H1 (cell line): ENCODE measurements at regions not wholly inside any gene's neighbourhood (a gene's known extent, or its start where the extent isn't known, plus 50 kb on each side); places are given as distances from the start of the nearest gene placed in this dataset.

Experiments
- CTCF ChIA-PET: fragments of 300-600 bp; sonication (Branson Sonifier 250); formaldehyde crosslinking; loops from one replicate; lab custom pipeline; 2021; ENCODE audit not compliant: partially characterized antibody; lab: Charles Lee
- POLR2A ChIA-PET: fragments of 300-600 bp; sonication (Branson Sonifier 250); formaldehyde crosslinking; loops from one replicate; lab custom pipeline; 2021; ENCODE audit warnings: inconsistent platforms; ENCODE audit not compliant: partially characterized antibody; lab: Charles Lee
- DNase-seq, 2 experiments: peaks; one replicate each; pipeline versions ENCODE4 v3.0.0 to v3.0.0-alpha.2; 2010 to 2022; ENCODE audit warnings: low spot score in 2 of 2, low read depth in 1 of 2, mixed read lengths in 1 of 2
- FAIRE-seq: peaks from 2 replicates; lab custom pipeline; 2011; peaks lifted over from hg19 to GRCh38; lab: Jason Lieb, UNC
- H2AFZ ChIP-seq: 2 replicates; pipeline ENCODE4 v1.8.1; 2012; ENCODE audit warnings: low read length, inconsistent platforms
- H2AK5ac ChIP-seq: 2 replicates; pipeline ENCODE4 v1.6.1; 2013; ENCODE audit warnings: low read depth, low read length
- H2BK120ac ChIP-seq: replicated peaks from 2 replicates; pipeline ENCODE3; 2013; ENCODE audit warnings: low read depth, low read length, inconsistent platforms
- H2BK12ac ChIP-seq: 2 replicates; pipeline ENCODE4 v1.6.1; 2013; ENCODE audit warnings: low read depth, low read length
- H2BK15ac ChIP-seq: 2 replicates; pipeline ENCODE4 v1.6.1; 2013; ENCODE audit warnings: low read length
- H2BK20ac ChIP-seq: 2 replicates; pipeline ENCODE4 v1.6.1; 2013; ENCODE audit warnings: low read length
- H2BK5ac ChIP-seq: 2 replicates; pipeline ENCODE4 v1.6.1; 2013; ENCODE audit warnings: low read depth, low read length
- H3K14ac ChIP-seq: 2 replicates; pipeline ENCODE4 v1.6.1; 2013; ENCODE audit warnings: inconsistent platforms; ENCODE audit not compliant: insufficient read length
- H3K18ac ChIP-seq: 2 replicates; pipeline ENCODE4 v1.6.1; 2013; ENCODE audit warnings: low read length; ENCODE audit errors: extremely low read depth
- H3K23ac ChIP-seq: 2 replicates; pipeline ENCODE4 v1.6.1; 2013; ENCODE audit warnings: inconsistent platforms; ENCODE audit not compliant: insufficient read length
- H3K23me2 ChIP-seq: 2 replicates; pipeline ENCODE4 v1.6.1; 2013; ENCODE audit warnings: low read depth, low read length
- H3K27ac ChIP-seq: 2 replicates; pipeline ENCODE4 v1.6.1; 2011; ENCODE audit warnings: low read depth, low read length, inconsistent platforms
- H3K27me3 ChIP-seq, 4 experiments: replicated peaks in 1 of 4; 1 replicate in 1 of 4; 2 replicates in 3 of 4; pipeline versions ENCODE4 v1.6.1 to v1.8.1; 2011 to 2013; ENCODE audit warnings: low read length in 3 of 4, mild to moderate bottlenecking in 3 of 4, inconsistent platforms in 2 of 4, mixed read lengths in 2 of 4, moderate library complexity in 1 of 4; ENCODE audit not compliant: control insufficient read depth in 3 of 4, insufficient read depth in 3 of 4; ENCODE audit errors: extremely low read depth in 1 of 4
- H3K36me3 ChIP-seq, 4 experiments: 2 replicates each; pipeline versions ENCODE4 v1.6.1 to v1.8.1; 2011 to 2013; ENCODE audit warnings: mild to moderate bottlenecking in 4 of 4, low read length in 3 of 4, moderate library complexity in 2 of 4, control low read depth in 1 of 4, inconsistent platforms in 1 of 4; ENCODE audit not compliant: insufficient read depth in 4 of 4, control insufficient read depth in 2 of 4
- H3K4ac ChIP-seq: replicated peaks from 2 replicates; pipeline ENCODE3; 2013; ENCODE audit warnings: low read length, low read depth, mixed read lengths, inconsistent platforms; ENCODE audit not compliant: insufficient read length
- H3K4me1 ChIP-seq, 4 experiments: replicated peaks in 1 of 4; 1 replicate in 1 of 4; 2 replicates in 3 of 4; pipeline versions ENCODE4 v1.6.1 to v1.8.1; 2011 to 2013; ENCODE audit warnings: low read length in 3 of 4, inconsistent platforms in 2 of 4, mixed read lengths in 1 of 4; ENCODE audit not compliant: insufficient read depth in 4 of 4, control insufficient read depth in 3 of 4
- H3K4me2 ChIP-seq, 2 experiments: 2 replicates each; pipeline versions ENCODE4 v1.6.1 to v1.8.1; 2011 to 2013; ENCODE audit warnings: low read depth in 2 of 2, low read length in 2 of 2, control low read depth in 1 of 2, inconsistent platforms in 1 of 2, mild to moderate bottlenecking in 1 of 2; ENCODE audit not compliant: insufficient read depth in 1 of 2
- H3K4me3 ChIP-seq, 4 experiments: fragments of 200-600, 300-600 bp in 1 of 4; sonication (generic), shearing (Covaris generic), sonication (Bioruptor Twin) in 1 of 4; 2 replicates each; pipeline versions ENCODE4 v1.5.1 to v1.8.1; 2011 to 2016; ENCODE audit warnings: low read length in 4 of 4, low read depth in 3 of 4, control low read depth in 2 of 4, inconsistent platforms in 2 of 4, mild to moderate bottlenecking in 2 of 4, mixed read lengths in 1 of 4, moderate library complexity in 1 of 4; ENCODE audit not compliant: insufficient read depth in 2 of 4; ENCODE audit errors: extremely low read depth in 1 of 4
- H3K56ac ChIP-seq: replicated peaks from 2 replicates; pipeline ENCODE3; 2013; ENCODE audit warnings: low read depth, mild to moderate bottlenecking, mixed read lengths, low read length, inconsistent platforms; ENCODE audit not compliant: insufficient read length
- H3K79me1 ChIP-seq: 2 replicates; pipeline ENCODE4 v1.6.1; 2013; ENCODE audit warnings: low read depth, low read length, control low read depth
- H3K79me2 ChIP-seq, 2 experiments: 2 replicates each; pipeline versions ENCODE4 v1.6.1 to v1.8.1; 2012 to 2013; ENCODE audit warnings: low read length in 2 of 2, mild to moderate bottlenecking in 2 of 2, inconsistent platforms in 1 of 2; ENCODE audit not compliant: insufficient read depth in 2 of 2, control insufficient read depth in 1 of 2
- H3K9ac ChIP-seq, 4 experiments: replicated peaks in 1 of 4; 1 replicate in 1 of 4; 2 replicates in 3 of 4; pipeline versions ENCODE4 v1.6.1 to v1.8.1; 2011 to 2013; ENCODE audit warnings: low read depth in 3 of 4, low read length in 3 of 4, control low read depth in 2 of 4, mild to moderate bottlenecking in 2 of 4, moderate library complexity in 2 of 4, inconsistent platforms in 1 of 4; ENCODE audit errors: extremely low read depth in 1 of 4
- H3K9me3 ChIP-seq, 2 experiments: 2 replicates each; pipeline versions ENCODE4 v1.6.1 to v1.8.1; 2012 to 2013; ENCODE audit warnings: mild to moderate bottlenecking in 2 of 2, moderate library complexity in 2 of 2, control low read depth in 1 of 2, inconsistent platforms in 1 of 2, low read depth in 1 of 2, low read length in 1 of 2, mixed read lengths in 1 of 2; ENCODE audit not compliant: insufficient read depth in 2 of 2
- H4K20me1 ChIP-seq, 2 experiments: replicated peaks in 1 of 2; 2 replicates each; pipeline versions ENCODE3 to v1.8.1; 2011 to 2013; ENCODE audit warnings: inconsistent platforms in 2 of 2, low read length in 2 of 2, mild to moderate bottlenecking in 1 of 2; ENCODE audit not compliant: insufficient read depth in 2 of 2, control insufficient read depth in 1 of 2
- H4K5ac ChIP-seq: 2 replicates; pipeline ENCODE4 v1.6.1; 2013; ENCODE audit warnings: low read length, low read depth, mixed read lengths, inconsistent platforms; ENCODE audit not compliant: insufficient read length
- H4K8ac ChIP-seq: 2 replicates; pipeline ENCODE4 v1.8.0; 2013; ENCODE audit warnings: mild to moderate bottlenecking, moderate library complexity, low read length, inconsistent platforms; ENCODE audit not compliant: insufficient read depth; ENCODE audit errors: extremely low read depth
- H4K91ac ChIP-seq: replicated peaks from 2 replicates; pipeline ENCODE3; 2013; ENCODE audit warnings: low read length, mixed read lengths, inconsistent platforms; ENCODE audit not compliant: insufficient read length
- CBX5 ChIP-seq: fragments of 300-800, 300-1000 bp; sonication (generic); IDR thresholded peaks from 2 replicates; pipeline ENCODE4 v1.7.1; 2016; ENCODE audit warnings: antibody characterized with exemption, low read length, low read depth
- CBX8 ChIP-seq: fragments of 300-800, 300-1000 bp; sonication (generic); IDR thresholded peaks from 2 replicates; pipeline ENCODE4 v1.7.1; 2016; ENCODE audit warnings: low read depth, low read length, borderline replicate concordance
- CTBP2 ChIP-seq: IDR thresholded peaks from 2 replicates; pipeline ENCODE4 v1.7.0; 2011; ENCODE audit warnings: borderline replicate concordance, mild to moderate bottlenecking, moderate library complexity, mixed read lengths, low read length; ENCODE audit not compliant: insufficient read depth, insufficient read length
- HDAC2 ChIP-seq, 2 experiments: fragments of 300-600 bp in 1 of 2; sonication (generic) in 1 of 2; IDR thresholded peaks; 2 replicates each; pipeline ENCODE4 v1.6.1; 2011 to 2012; ENCODE audit warnings: low read depth in 2 of 2, low read length in 2 of 2, mild to moderate bottlenecking in 2 of 2, moderate library complexity in 2 of 2, borderline replicate concordance in 1 of 2, inconsistent platforms in 1 of 2
- JUN ChIP-seq: IDR thresholded peaks from 2 replicates; pipeline ENCODE4 v1.6.1; 2011; ENCODE audit warnings: low read depth, mild to moderate bottlenecking, improper control_type of control experiment, low read length
- PHF8 ChIP-seq: fragments of 200-600 bp; sonication (generic); conservative IDR thresholded peaks from 2 replicates; pipeline ENCODE4 v1.7.1; 2012; ENCODE audit warnings: low read depth, mild to moderate bottlenecking, inconsistent platforms, low read length, moderate library complexity
- RFX5 ChIP-seq: IDR thresholded peaks from 2 replicates; pipeline ENCODE4 v1.6.1; 2011; ENCODE audit warnings: low read depth, low read length, improper control_type of control experiment, borderline replicate concordance
- SAP30 ChIP-seq: fragments of 300-600 bp; sonication (generic); IDR thresholded peaks from 2 replicates; pipeline ENCODE4 v1.7.1; 2012; ENCODE audit warnings: low read length, moderate library complexity, mild to moderate bottlenecking, inconsistent platforms; ENCODE audit not compliant: insufficient read depth, insufficient replicate concordance
- SIX5 ChIP-seq: IDR thresholded peaks from 2 replicates; pipeline ENCODE4 v1.6.1; 2011; ENCODE audit warnings: mild to moderate bottlenecking, low read depth, low read length
- TCF12 ChIP-seq: IDR thresholded peaks from 2 replicates; pipeline ENCODE4 v1.6.1; 2011; ENCODE audit warnings: low read depth, mild to moderate bottlenecking, low read length
- ZNF274 ChIP-seq: IDR thresholded peaks from 2 replicates; pipeline ENCODE4 v1.7.0; 2012; ENCODE audit warnings: low read length, borderline replicate concordance; ENCODE audit errors: extremely low read depth
- WGBS, 2 experiments: shearing (Covaris generic) in 1 of 2; methylation state at CpG; one replicate each; pipeline versions ENCODE4 v1.1.6 to v1.1.7; 2013 to 2015; ENCODE audit warnings: low lambda C conversion rate in 2 of 2, mixed read lengths in 2 of 2, inconsistent platforms in 1 of 2, low coverage in 1 of 2, missing lambda C conversion rate in 1 of 2; ENCODE audit not compliant: insufficient replicate concordance in 2 of 2, insufficient coverage in 1 of 2, insufficient read length in 1 of 2; ENCODE audit errors: extremely low coverage in 1 of 2, missing lambda C conversion rate in 1 of 2; 5-methylcytosine and 5-hydroxymethylcytosine counted together

DNA sequence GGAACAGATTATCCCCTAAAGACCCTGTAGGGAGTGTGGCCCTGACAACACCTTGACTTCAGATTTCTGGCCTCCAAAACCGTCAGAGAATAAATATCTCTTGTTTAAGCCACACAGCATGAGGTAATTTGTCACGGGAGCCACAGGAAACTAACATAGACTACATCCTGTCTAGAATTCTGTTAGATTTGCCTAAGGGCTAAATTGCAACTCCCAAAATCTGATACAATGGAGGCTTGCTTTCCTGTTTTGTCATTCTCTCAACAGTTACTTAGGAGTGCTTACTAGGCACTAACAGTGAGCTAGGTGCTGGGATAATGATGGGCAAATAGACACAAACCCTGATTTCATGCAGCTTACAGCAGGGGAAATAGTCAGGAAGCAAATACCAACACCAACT is 141.6 kb downstream of the MIS18A start:
- CTCF ChIA-PET = interaction anchor here (1.0 to 1.8 kb wide), 2 partner anchors 13 to 17 kb away, joined by 4 to 7 read pairs; no protein-coding TSS in a partner anchor

More for the DNA sequence above, 141.6 kb downstream of the MIS18A start:
- Histone ChIP-seq H3K27me3 (no peaks in the 10 kb centered on the region), H2BK12ac (no peak overlapping the region), H2BK120ac (no peak overlapping the region), H3K36me3 (no peaks in the 10 kb centered on the region), H3K23ac (no peak overlapping the region), H4K20me1 (no peaks in the 10 kb centered on the region), H2AK5ac (no peak overlapping the region), H3K56ac (no peak overlapping the region), H3K79me1 (no peaks in the 10 kb centered on the region), H3K27ac (no peak overlapping the region), H2BK15ac (no peak overlapping the region), H3K23me2 (no peaks in the 10 kb centered on the region), H3K9ac (no peak overlapping the region), H2BK5ac (no peak overlapping the region), H3K4me1 (no peaks in the 10 kb centered on the region; a peak in 1 of 7 replicates), H4K5ac (no peak overlapping the region), H3K79me2 (no peaks in the 10 kb centered on the region), H3K14ac (no peak overlapping the region), H2BK20ac (no peak overlapping the region), H3K4me2 (no peak overlapping the region), H3K9me3 (0 out of 4 replicates have a peak, but pooled peaks cover 0 to 3% of the 10 kb centered on the region in 2 experiments), H3K4ac (no peak overlapping the region), H3K18ac (no peak overlapping the region), H3K4me3 (no peak overlapping the region), H4K91ac (no peak overlapping the region), H2AFZ (no peak overlapping the region), H4K8ac (no peak overlapping the region)
- TF ChIP-seq JUN (no peak), HDAC2 (IDR thresholded peaks at IDR 0.05; ENCODE audit: borderline replicate concordance in 1 of 2, low read depth in 2 of 2, low read length in 2 of 2) (no peak), CBX8 (no peak), PHF8 (no peak), RFX5 (no peak), ZNF274 (no peak), SIX5 (no peak), TCF12 (no peak), SAP30 (no peak), CBX5 (no peak), CTBP2 (no peak)
- POLR2A ChIA-PET = interaction anchor here (0.9 kb wide), 1 partner anchor 13 kb away, joined by 3 read pairs; no protein-coding TSS in a partner anchor
- 79% methylated on average over 2 of the region's 2 CpGs; no CpG with 5 or more reads in 1 of the 2 experiments for WGBS, 2 experiments
- no peak for FAIRE-seq
- peak in 1 of 2 experiments; percentile 1 for DNase-seq
